ENCODE measurements at regions not wholly inside any gene's neighbourhood (a gene's known extent, or its start where the extent isn't known, plus 50 kb on each side); places are given as distances from the start of the nearest gene placed in this dataset.

GRCh38 chr3:59698091-59698490 is 648.3 kb upstream of the CFAP20DC start:
- DNase-seq (ENCODE audit: low read depth in 4 of 4, low spot score in 1 of 4), result no peak

- no peak for DNase-seq (ENCODE audit: low read depth in 4 of 4, low spot score in 1 of 4)
Observed at GRCh38 chr3:59696783-59697182, 647.0 kb upstream of the CFAP20DC start.

GRCh38 chr3:59695860-59696259 is 646.0 kb upstream of the CFAP20DC start:
- no peak for DNase-seq (ENCODE audit: low read depth in 4 of 4, low spot score in 1 of 4)

GRCh38 chr3:59692117-59692516 is 642.3 kb upstream of the CFAP20DC start:
- DNase-seq (ENCODE audit: low read depth in 4 of 4, low spot score in 1 of 4), result no peak

GRCh38 chr3:59690886-59691285 is 641.1 kb upstream of the CFAP20DC start:
- DNase-seq (ENCODE audit: low read depth in 4 of 4, low spot score in 1 of 4), result no peak

- DNase-seq (ENCODE audit: low read depth in 4 of 4, low spot score in 1 of 4), result no peak
Observed at GRCh38 chr3:59688636-59689035, 638.8 kb upstream of the CFAP20DC start.

- DNase-seq (ENCODE audit: low read depth in 4 of 4, low spot score in 1 of 4), result no peak
Observed at GRCh38 chr3:59685432-59685831, 635.6 kb upstream of the CFAP20DC start.

GRCh38 chr3:59684766-59685165 is 634.9 kb upstream of the CFAP20DC start:
- no peak for DNase-seq (ENCODE audit: low read depth in 4 of 4, low spot score in 1 of 4)

GRCh38 chr3:59680919-59681318 is 631.1 kb upstream of the CFAP20DC start:
- no peak for DNase-seq (ENCODE audit: low read depth in 4 of 4, low spot score in 1 of 4)

GRCh38 chr3:59677747-59678702 is 628.2 kb upstream of the CFAP20DC start:
- no peak for DNase-seq (ENCODE audit: low read depth in 4 of 4, low spot score in 1 of 4)

GRCh38 chr3:59675495-59675894 is 625.7 kb upstream of the CFAP20DC start:
- no peak for DNase-seq (ENCODE audit: low read depth in 4 of 4, low spot score in 1 of 4)

- no peak for DNase-seq (ENCODE audit: low read depth in 4 of 4, low spot score in 1 of 4)
Observed at GRCh38 chr3:59663076-59663850, 613.4 kb upstream of the CFAP20DC start.

GRCh38 chr3:59660852-59661625 is 611.2 kb upstream of the CFAP20DC start:
- DNase-seq (ENCODE audit: low read depth in 4 of 4, low spot score in 1 of 4), result no peak

- DNase-seq (ENCODE audit: low read depth in 4 of 4, low spot score in 1 of 4), result no peak
Observed at GRCh38 chr3:59660376-59660775, 610.6 kb upstream of the CFAP20DC start.

- no peak for DNase-seq (ENCODE audit: low read depth in 4 of 4, low spot score in 1 of 4)
Observed at GRCh38 chr3:59659755-59660154, 609.9 kb upstream of the CFAP20DC start.

GRCh38 chr3:59658866-59659265 is 609.0 kb upstream of the CFAP20DC start:
- no peak for DNase-seq (ENCODE audit: low read depth in 4 of 4, low spot score in 1 of 4)

GRCh38 chr3:59658274-59658673 is 608.4 kb upstream of the CFAP20DC start:
- no peak for DNase-seq (ENCODE audit: low read depth in 4 of 4, low spot score in 1 of 4)

- no peak for DNase-seq (ENCODE audit: low read depth in 4 of 4, low spot score in 1 of 4)
Observed at GRCh38 chr3:59655418-59656015, 605.7 kb upstream of the CFAP20DC start.

GRCh38 chr3:59654480-59655417 is 604.9 kb upstream of the CFAP20DC start:
- no peak for DNase-seq (ENCODE audit: low read depth in 4 of 4, low spot score in 1 of 4)

GRCh38 chr3:59654123-59654479 is 604.3 kb upstream of the CFAP20DC start:
- DNase-seq (ENCODE audit: low read depth in 4 of 4, low spot score in 1 of 4), result no peak
